Ovary (tissue), 7 donors: ENCODE measurements at regions not wholly inside any gene's neighbourhood (a gene's known extent, or its start where the extent isn't known, plus 50 kb on each side); places are given as distances from the start of the nearest gene placed in this dataset.

Source experiments
- DNase-seq, 5 donors: peaks; one replicate each; pipeline ENCODE4 v3.0.0-alpha.2; 2019 to 2020
- H3K27ac ChIP-seq, 2 donors: fragments of 200-600 bp; one replicate each; pipeline versions ENCODE4 v1.5.1 to v1.8.0; 2019 to 2022
- H3K27me3 ChIP-seq: fragments of 200-600 bp; one replicate; pipeline ENCODE4 v1.8.0; 2022
- H3K36me3 ChIP-seq: fragments of 200-600 bp; sonication (generic); one replicate; pipeline ENCODE4 v1.5.1; 2019
- H3K4me1 ChIP-seq: one replicate; pipeline ENCODE4 v1.8.1; 2013; ENCODE audit warnings: mild to moderate bottlenecking, moderate library complexity; ENCODE audit not compliant: insufficient read depth
- H3K4me3 ChIP-seq: fragments of 200-600 bp; sonication (generic); one replicate; pipeline ENCODE4 v1.5.1; 2017
- H3K9me3 ChIP-seq, 2 donors: fragments of 200-600 bp in 1 of 2; sonication (generic) in 1 of 2; one replicate each; pipeline versions ENCODE4 v1.5.1 to v1.8.1; 2013 to 2019; ENCODE audit warnings: mild to moderate bottlenecking in 1 of 2, moderate library complexity in 1 of 2
- CTCF ChIP-seq, 3 donors: fragments of 450-650 bp in 2 of 3; fragments of 200-600 bp in 1 of 3; IDR thresholded peaks; one replicate each; pipeline versions ENCODE4 v1.5.1 to v1.8.0; 2016 to 2022; ENCODE audit warnings: antibody characterized with exemption in 3 of 3, mild to moderate bottlenecking in 1 of 3
- EP300 ChIP-seq: sonication (generic); formaldehyde crosslinking; IDR thresholded peaks from one replicate; pipeline ENCODE4 v1.6.1; 2017; ENCODE audit warnings: antibody characterized with exemption
- POLR2A ChIP-seq: fragments of 450-650 bp; IDR thresholded peaks from one replicate; pipeline ENCODE4 v1.6.1; 2017; ENCODE audit warnings: antibody characterized with exemption, mild to moderate bottlenecking, moderate library complexity
- WGBS, 3 donors: extraction: QIAGEN DNeasy Blood & Tissue Kit in 1 of 3; methylation state at CpG; one replicate each; pipeline versions ENCODE4 v1.1.5 to v1.1.7; 2013 to 2017; 5-methylcytosine and 5-hydroxymethylcytosine counted together
- intact Hi-C, 4 donors: fragments of 100-400 bp; cut with DNase I; formaldehyde crosslinking; loops; one replicate each; pipeline versions ENCODE4 v1.11.0 to v1.15.1; 2022 to 2023
- donor health status: DM: no; HTN: no; CAD: no; lungs with moderate emphysema.
- donor health status: DM: no; HTN: no; CAD: no.
- donor health status: Bipolar disorder and iron deficiency.
- donor health status: DM: no; HTN: no; CAD: no.
- donor health status: DM: yes; HTN: yes; CAD: no.

GRCh38 chr12:127051139-127051538 is 1215.8 kb upstream of the TMEM132C start:
- TF ChIP-seq CTCF (IDR thresholded peaks at IDR 0.05) (no peak), POLR2A (no peak), EP300 (no peak)
- WGBS, 3 donors = 82 to 88% (median 87%) methylated on average over 3 of the region's 3 CpGs
- Histone ChIP-seq H3K27ac (no peak overlapping the region), H3K27me3 (no peaks in the 10 kb centered on the region), H3K4me3 (no peak overlapping the region), H3K9me3 (no peaks in the 10 kb centered on the region), H3K36me3 (no peaks in the 10 kb centered on the region), H3K4me1 (peaks cover 3% of the 10 kb centered on the region)
- no peak for DNase-seq
- intact Hi-C loops = no loop called here

GRCh38 chr12:127052511-127053232 is 1214.3 kb upstream of the TMEM132C start:
- Histone ChIP-seq H3K4me1 (peaks cover 3% of the 10 kb centered on the region), H3K27me3 (no peaks in the 10 kb centered on the region), H3K36me3 (no peaks in the 10 kb centered on the region), H3K27ac (no peak overlapping the region), H3K9me3 (no peaks in the 10 kb centered on the region), H3K4me3 (no peak overlapping the region)
- 88 to 91% (median 89%) methylated on average over 7 of the region's 7 CpGs for whole genome bisulfite sequencing, 3 donors
- TF ChIP-seq CTCF (IDR thresholded peaks at IDR 0.05) = no peak
- TF ChIP-seq EP300 = no peak
- TF ChIP-seq POLR2A = no peak
- DNase-seq = no peak
- intact Hi-C loops = no loop called here

GRCh38 chr12:127054531-127054930 is 1212.4 kb upstream of the TMEM132C start:
- no peak overlapping the region for H3K4me3 ChIP-seq
- H3K4me1 ChIP-seq = peaks cover 3% of the 10 kb centered on the region
- no peaks in the 10 kb centered on the region for H3K9me3 ChIP-seq
- TF ChIP-seq POLR2A = no peak
- TF ChIP-seq EP300 = no peak
- no peak for TF ChIP-seq CTCF (IDR thresholded peaks at IDR 0.05)
- 2 to 15% (median 3%) methylated on average over 6 of the region's 6 CpGs for WGBS, 3 donors
- H3K27me3 ChIP-seq = no peaks in the 10 kb centered on the region
- intact Hi-C loops = no loop called here
- no peak overlapping the region for H3K27ac ChIP-seq
- H3K36me3 ChIP-seq = no peaks in the 10 kb centered on the region
- DNase-seq = no peak

- no peaks in the 10 kb centered on the region for H3K27me3 ChIP-seq
- no peaks in the 10 kb centered on the region for H3K36me3 ChIP-seq
- intact Hi-C loops = no loop called here
- no peak overlapping the region for H3K27ac ChIP-seq
- TF ChIP-seq EP300 (no peak), POLR2A (no peak), CTCF (IDR thresholded peaks at IDR 0.05) (no peak)
- peaks cover 2% of the 10 kb centered on the region for H3K4me1 ChIP-seq
- no peaks in the 10 kb centered on the region for H3K9me3 ChIP-seq
- H3K4me3 ChIP-seq = no peak overlapping the region
- WGBS, 3 donors = 89 to 96% (median 92%) methylated on average over 28 of the region's 28 CpGs
- DNase-seq = no peak
These were observed 1206.6 kb upstream of the TMEM132C start for GRCh38 chr12:127060310-127060847.
